Calu3 (cell line): ENCODE measurements at regions not wholly inside any gene's neighbourhood (a gene's known extent, or its start where the extent isn't known, plus 50 kb on each side); places are given as distances from the start of the nearest gene placed in this dataset.

Source experiments
- BruUV-seq: library from RNA; stranded (reverse); fragments of 400-500 nt; replicated peaks from 2 replicates; lab custom pipeline; 2021; lab: Mats Ljungman, UMichigan
- CTCF ChIA-PET: fragments of 300-600 bp; sonication (Branson Sonifier 250); formaldehyde crosslinking; loops from one replicate; lab custom pipeline; 2022; ENCODE audit warnings: antibody characterized with exemption; lab: Charles Lee
- DNase-seq: peaks from one replicate; pipeline ENCODE4 v3.0.0; 2022
- H3K27ac Mint-ChIP-seq: one replicate; pipeline ENCODE4 v1.8.0; 2022; ENCODE audit warnings: mixed read lengths; ENCODE audit not compliant: unreplicated experiment
- H3K27me3 Mint-ChIP-seq: one replicate; pipeline ENCODE4 v1.8.0; 2022; ENCODE audit warnings: mixed read lengths; ENCODE audit not compliant: unreplicated experiment
- H3K36me3 Mint-ChIP-seq: one replicate; pipeline ENCODE4 v1.8.0; 2022; ENCODE audit warnings: mild to moderate bottlenecking, moderate library complexity, mixed read lengths; ENCODE audit not compliant: insufficient read depth, unreplicated experiment
- H3K4me1 Mint-ChIP-seq: one replicate; pipeline ENCODE4 v1.8.0; 2022; ENCODE audit warnings: mild to moderate bottlenecking, low read depth, mixed read lengths; ENCODE audit not compliant: unreplicated experiment
- H3K4me3 Mint-ChIP-seq: one replicate; pipeline ENCODE4 v1.8.0; 2022; ENCODE audit warnings: mild to moderate bottlenecking, low read depth, moderate library complexity, mixed read lengths; ENCODE audit not compliant: unreplicated experiment
- H3K9me3 Mint-ChIP-seq: one replicate; pipeline ENCODE4 v1.8.0; 2022; ENCODE audit warnings: low read depth, mixed read lengths; ENCODE audit not compliant: unreplicated experiment
- intact Hi-C: fragments of 100-400 bp; cut with micrococcal nuclease; formaldehyde crosslinking; loops from one replicate; pipeline ENCODE4 v1.10.0; 2022; ENCODE audit not compliant: unreplicated experiment
- TF ChIP-seq, protein P1 (sequence below): fragments of 200-600 bp; IDR thresholded peaks from one replicate; pipeline ENCODE4 v1.8.0; 2022; ENCODE audit warnings: antibody characterized with exemption; ENCODE audit not compliant: unreplicated experiment

DNA sequence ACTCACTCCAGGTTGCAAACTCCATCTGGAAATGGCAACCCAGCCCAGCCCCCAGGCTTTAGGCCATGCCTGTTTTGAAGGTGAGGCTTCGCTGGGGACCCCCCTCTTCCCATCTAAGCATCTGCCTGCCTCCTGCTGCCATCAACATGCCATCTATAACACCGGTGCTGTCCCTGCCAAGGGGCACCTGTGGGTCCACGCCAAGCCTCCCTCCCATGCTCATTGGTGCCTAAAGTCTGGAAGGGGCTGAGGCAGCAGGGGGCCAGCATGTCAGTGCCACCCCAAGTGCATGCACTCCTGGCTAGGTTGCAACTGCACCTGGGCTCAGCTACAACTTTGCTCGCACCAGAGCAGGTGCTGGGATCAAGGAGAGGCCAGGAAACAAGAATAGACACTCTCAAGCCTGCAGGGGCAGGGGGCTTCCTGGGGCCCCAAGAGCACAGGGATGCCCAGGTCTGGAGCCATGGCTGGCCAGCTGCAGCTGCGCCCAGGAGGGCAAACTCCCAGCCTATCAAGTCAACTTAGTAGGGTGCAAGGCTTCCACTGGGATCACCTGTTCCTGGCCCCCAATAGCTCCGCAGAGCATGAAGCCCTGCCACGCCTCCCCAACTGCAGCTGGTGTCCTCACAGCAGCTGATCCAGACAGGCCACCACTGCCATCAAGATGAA is 151.3 kb upstream of the HSF2 start:
- Mint-ChIP-seq H3K4me3 (no peak overlapping the region), H3K36me3 (no peaks in the 10 kb centered on the region), H3K4me1 (no peaks in the 10 kb centered on the region), H3K9me3 (peaks cover 9% of the 10 kb centered on the region), H3K27ac (no peak overlapping the region), H3K27me3 (no peaks in the 10 kb centered on the region)
- no TSS peak for BruUV-seq
- intact Hi-C loops = no loop called here
- DNase-seq = no peak
- TF ChIP-seq, protein P1, sequence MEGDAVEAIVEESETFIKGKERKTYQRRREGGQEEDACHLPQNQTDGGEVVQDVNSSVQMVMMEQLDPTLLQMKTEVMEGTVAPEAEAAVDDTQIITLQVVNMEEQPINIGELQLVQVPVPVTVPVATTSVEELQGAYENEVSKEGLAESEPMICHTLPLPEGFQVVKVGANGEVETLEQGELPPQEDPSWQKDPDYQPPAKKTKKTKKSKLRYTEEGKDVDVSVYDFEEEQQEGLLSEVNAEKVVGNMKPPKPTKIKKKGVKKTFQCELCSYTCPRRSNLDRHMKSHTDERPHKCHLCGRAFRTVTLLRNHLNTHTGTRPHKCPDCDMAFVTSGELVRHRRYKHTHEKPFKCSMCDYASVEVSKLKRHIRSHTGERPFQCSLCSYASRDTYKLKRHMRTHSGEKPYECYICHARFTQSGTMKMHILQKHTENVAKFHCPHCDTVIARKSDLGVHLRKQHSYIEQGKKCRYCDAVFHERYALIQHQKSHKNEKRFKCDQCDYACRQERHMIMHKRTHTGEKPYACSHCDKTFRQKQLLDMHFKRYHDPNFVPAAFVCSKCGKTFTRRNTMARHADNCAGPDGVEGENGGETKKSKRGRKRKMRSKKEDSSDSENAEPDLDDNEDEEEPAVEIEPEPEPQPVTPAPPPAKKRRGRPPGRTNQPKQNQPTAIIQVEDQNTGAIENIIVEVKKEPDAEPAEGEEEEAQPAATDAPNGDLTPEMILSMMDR = no peak
- CTCF ChIA-PET = no interaction called here

DNA sequence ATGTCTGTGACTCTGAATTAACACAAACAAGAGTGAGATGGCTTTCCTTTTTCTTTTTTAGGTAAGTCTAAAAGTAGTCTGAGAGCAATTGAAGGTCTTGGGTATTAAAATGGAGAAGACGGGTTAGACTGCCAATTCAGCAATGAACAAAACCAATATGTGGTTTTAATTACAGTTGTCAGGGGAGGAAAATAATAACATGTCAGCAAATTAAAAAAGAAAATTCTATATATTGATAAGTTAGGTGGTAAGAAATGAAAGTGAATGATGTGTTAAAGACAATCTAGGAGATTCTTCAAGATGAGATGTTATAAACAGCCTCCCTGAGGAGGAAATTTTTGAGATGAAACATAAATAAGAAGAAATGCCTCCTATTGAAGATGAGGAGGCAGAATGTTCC is 150.6 kb upstream of the HSF2 start:
- H3K9me3 Mint-ChIP-seq = peaks cover 6% of the 10 kb centered on the region
- no peak overlapping the region for H3K27ac Mint-ChIP-seq
- no peak overlapping the region for H3K4me3 Mint-ChIP-seq
- CTCF ChIA-PET = no interaction called here
- no peaks in the 10 kb centered on the region for H3K27me3 Mint-ChIP-seq
- no peaks in the 10 kb centered on the region for H3K4me1 Mint-ChIP-seq
- H3K36me3 Mint-ChIP-seq = no peaks in the 10 kb centered on the region
- no TSS peak for BruUV-seq
- TF ChIP-seq, protein P1 = no peak
- DNase-seq = no peak
- intact Hi-C loops = no loop called here

DNA sequence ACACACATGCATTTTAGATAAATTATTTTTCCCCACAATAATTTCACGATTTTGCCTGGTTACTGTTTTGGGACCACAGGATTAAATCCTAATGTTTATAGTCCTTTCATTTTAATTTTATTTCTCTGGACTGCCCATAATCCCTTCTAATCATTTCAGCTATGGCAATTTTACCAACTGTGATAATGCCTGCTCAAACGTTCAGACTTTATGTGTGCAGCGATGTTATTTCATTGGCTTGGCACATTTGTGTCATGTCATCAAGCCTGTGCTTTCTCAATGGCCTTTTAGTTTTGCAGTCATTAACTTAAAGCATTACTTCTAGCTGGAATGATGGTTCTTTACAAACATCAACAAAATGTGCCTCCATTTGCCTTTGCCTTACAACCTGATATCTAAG is 140.6 kb upstream of the HSF2 start:
- Mint-ChIP-seq H3K36me3 (no peaks in the 10 kb centered on the region), H3K4me3 (no peak overlapping the region), H3K27ac (no peak overlapping the region), H3K9me3 (no peaks in the 10 kb centered on the region), H3K27me3 (no peaks in the 10 kb centered on the region), H3K4me1 (no peaks in the 10 kb centered on the region)
- no TSS peak for BruUV-seq
- CTCF ChIA-PET = interaction anchor here (0.6 kb wide), 2 partner anchors 14 to 133 kb away, joined by 3 read pairs; no protein-coding TSS in a partner anchor
- TF ChIP-seq, protein P1 = no peak
- intact Hi-C loops = no loop called here
- DNase-seq = no peak

DNA sequence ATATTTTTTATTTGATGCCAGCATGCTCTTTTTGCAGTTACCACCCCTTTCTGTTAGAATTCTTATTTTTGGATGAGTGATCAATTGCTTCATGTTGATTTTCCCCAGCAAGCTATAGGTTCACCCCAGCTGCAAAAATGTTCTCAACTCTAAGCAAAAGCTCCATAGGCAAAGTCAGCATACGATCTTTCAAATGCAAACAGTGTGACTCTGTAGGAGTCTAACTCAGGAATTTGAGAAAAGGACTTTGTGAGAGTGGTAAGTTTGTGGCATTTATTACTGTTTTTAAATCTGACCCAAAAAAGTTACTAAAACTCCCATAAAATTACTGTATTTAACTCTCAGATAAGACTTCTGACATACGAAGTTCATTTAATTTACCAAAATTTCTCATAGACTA is 134.9 kb upstream of the HSF2 start:
- intact Hi-C loops = no loop called here
- CTCF ChIA-PET = no interaction called here
- no peak for DNase-seq
- no peak overlapping the region for H3K4me3 Mint-ChIP-seq
- TF ChIP-seq, protein P1 = no peak
- no peaks in the 10 kb centered on the region for H3K4me1 Mint-ChIP-seq
- no peaks in the 10 kb centered on the region for H3K36me3 Mint-ChIP-seq
- H3K9me3 Mint-ChIP-seq = peaks cover 3% of the 10 kb centered on the region
- no peak overlapping the region for H3K27ac Mint-ChIP-seq
- H3K27me3 Mint-ChIP-seq = no peaks in the 10 kb centered on the region
- no TSS peak for BruUV-seq
